HG02642 (cell line): ENCODE measurements at regions not wholly inside any gene's neighbourhood (a gene's known extent, or its start where the extent isn't known, plus 50 kb on each side); places are given as distances from the start of the nearest gene placed in this dataset.
"Not testable (repeated sequence)": the region's sequence is repeated elsewhere in the genome, so short reads cannot be mapped to it uniquely, and the experiment has no call there.

ENCODE experiments used
- ATAC-seq: cut with Tn5 transposase; IDR thresholded peaks from one replicate; pipeline ENCODE4 v1.9.1; 2021; ENCODE audit warnings: mild to moderate bottlenecking; ENCODE audit not compliant: unreplicated experiment, poor library complexity

GRCh38 chr2:15814946-15815345 is 125.4 kb upstream of the MYCN start:
- no peak for ATAC-seq

- ATAC-seq: no peak
These were observed 124.1 kb upstream of the MYCN start for GRCh38 chr2:15816226-15816625.

- no peak for ATAC-seq
These were observed 123.5 kb upstream of the MYCN start for GRCh38 chr2:15816674-15817406.

GRCh38 chr2:15817748-15818147 is 122.6 kb upstream of the MYCN start:
- no peak for ATAC-seq

GRCh38 chr2:15818318-15818753 is 122.0 kb upstream of the MYCN start:
- no peak for ATAC-seq

DNA sequence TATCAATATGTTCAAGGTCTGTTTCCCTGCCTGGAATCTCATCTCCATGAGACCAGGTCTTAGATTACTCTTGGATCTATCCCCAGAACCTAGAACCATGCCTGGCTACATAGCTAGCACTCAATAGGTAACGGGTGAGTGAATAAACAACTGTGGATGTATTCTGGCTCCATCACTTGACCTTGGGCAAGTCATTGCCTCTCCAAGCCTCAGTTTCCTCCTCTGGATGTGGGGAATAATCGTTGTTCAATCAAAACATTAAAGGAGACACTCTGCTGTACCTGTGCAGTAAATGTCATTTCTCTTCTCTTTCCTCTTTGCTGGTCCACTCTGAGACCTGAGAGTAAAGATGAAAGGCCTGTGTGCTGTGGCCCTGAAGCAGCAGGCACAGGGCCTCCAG is 121.5 kb upstream of the MYCN start:
- no peak for ATAC-seq

- no peak for ATAC-seq
These were observed 120.6 kb upstream of the MYCN start for GRCh38 chr2:15819562-15820256.

DNA sequence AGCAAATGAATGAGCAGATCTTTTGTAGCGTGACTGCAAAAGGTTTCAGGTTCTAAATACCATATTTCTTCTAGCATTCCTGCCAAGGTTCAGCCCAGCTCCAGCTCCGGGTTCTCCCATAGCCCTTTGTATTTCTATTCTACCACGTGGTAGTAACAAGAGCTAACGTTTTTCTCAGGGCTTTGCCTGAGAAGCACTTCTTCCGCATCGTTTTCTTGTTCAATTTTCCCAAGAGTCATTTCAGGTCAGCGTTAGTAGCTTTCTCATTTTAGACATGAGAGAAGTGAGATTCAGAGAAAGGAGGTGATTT is 120.1 kb upstream of the MYCN start:
- no peak for ATAC-seq

DNA sequence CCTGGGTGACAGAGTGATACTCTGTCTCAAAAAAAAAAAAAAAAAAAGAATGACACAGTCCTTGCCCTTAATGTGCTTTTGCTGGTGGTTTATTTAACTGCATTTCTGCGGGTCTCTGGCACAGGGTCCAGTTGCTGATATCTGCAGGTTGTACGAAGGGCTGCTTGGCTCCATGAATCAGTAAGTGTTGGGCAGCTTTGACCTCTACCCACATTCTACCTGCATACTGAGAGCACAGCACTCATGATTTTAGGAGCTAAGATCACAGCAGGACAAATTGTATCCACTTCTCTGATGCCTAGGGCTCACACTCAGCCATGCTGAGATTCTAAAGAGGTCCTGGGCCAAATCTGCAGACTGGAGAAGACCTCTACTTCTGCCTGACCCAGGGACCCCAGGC is 119.4 kb upstream of the MYCN start:
- ATAC-seq: no peak

DNA sequence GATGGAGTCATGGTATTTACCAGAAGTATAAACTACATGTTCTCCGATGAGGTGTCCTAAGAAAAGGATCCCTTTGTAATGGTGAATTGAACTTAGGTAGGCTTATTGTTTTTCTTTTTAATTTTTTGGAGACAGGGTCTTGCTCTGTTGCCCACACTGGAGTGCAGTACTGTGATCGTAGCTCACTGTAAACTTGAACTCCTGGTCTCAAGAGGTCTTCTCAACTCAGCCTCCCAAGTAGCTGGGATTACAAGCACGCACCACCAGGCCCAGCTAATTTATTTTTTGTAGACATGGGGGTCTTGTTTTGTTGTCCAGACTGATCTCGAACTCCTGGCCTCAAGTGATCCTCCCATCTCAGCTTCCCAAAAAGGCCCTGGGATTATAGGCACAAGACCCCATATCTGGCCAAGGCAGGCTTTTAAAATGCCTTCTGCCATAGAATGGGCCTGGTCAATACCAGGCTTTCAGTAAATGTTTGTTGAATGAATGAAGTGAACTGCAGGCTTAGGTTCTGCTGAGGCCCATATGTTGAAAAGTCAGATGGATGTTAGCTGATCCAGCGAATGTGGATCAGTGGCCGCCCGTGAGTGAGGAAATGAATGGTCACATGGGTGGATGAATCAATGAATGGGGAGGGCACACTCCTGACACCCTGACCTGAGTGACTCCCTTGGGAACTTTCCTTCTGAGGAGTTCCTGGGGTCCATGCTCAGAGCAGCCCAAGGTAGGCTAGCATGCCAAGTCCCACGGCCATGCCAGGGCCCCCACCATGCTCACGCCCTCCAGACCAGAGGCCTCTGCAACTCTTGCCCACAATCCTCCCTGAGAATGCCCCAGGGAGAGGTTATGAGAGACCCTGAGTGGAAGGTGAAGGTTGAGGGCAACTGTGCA is 118.0 kb upstream of the MYCN start:
- no peak for ATAC-seq

DNA sequence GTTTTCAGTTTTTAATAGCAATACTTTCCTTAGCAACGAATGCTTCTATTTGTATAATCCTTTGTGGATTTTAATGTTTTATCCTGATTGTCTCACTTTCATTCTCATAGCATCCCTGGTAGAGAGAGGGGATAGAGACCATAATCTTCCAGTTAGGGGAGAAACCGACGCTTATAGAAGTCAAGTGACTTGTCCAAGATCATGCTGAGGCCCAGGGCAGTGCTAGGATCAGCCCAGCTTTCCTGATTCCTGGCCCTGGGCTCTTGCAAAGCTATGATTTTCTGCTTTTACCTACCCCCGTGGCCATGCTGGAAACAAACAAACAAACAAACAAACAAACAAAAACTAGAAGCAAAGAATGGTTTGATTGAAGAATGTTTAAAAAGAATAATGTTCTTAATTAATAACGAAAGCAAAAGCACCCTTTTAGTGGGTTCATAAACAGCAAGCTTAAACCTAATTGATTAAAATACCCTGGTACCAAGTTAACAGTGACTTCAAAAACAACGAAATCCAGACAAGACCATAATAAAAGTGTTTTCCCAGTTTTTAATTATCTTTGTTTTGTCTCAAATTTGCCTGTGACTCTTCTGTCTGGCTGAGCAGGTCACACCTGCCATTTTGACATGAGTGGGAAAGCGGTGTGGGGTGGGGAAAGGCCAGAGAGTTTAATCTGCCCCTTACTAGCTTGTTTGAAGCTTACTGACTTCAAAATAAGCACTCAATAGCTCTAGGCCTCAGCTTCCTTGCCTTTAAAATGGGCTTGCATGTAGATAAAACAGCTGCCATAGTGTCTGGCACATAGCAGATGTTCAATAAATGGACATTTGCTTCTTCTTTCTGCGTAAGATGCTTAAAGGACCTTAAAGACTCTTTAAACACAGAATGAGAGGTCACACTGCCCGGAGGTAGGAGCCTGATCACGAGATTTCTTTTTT is 116.6 kb upstream of the MYCN start:
- no peak for ATAC-seq

- not testable (repeated sequence) for ATAC-seq
These were observed 115.9 kb upstream of the MYCN start for GRCh38 chr2:15824467-15824866.

- ATAC-seq: no peak
These were observed 114.9 kb upstream of the MYCN start for GRCh38 chr2:15825276-15825980.

DNA sequence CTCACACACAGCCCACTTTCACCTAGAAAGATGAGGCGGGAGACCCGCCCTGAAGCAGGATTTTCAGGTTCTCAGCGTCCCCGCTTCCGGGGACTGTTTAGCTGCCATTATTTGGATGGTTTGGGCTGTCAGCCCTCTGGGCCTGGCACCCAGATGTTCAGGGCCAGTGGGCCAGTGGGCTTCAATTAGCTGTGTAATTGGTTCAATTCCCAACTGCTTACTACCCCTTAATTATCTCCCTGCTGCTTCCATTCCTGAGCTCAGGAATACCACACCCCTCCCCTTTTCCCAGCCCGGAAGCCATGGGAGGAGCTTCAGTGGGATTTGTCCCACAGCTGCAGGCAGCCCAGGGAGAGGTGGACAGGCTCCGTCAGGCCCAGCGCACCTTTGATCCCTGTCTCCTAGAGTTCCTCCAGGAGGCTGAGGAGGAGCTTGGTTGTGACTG is 114.1 kb upstream of the MYCN start:
- ATAC-seq: no peak

- no peak for ATAC-seq
These were observed 113.3 kb upstream of the MYCN start for GRCh38 chr2:15827001-15827400.

DNA sequence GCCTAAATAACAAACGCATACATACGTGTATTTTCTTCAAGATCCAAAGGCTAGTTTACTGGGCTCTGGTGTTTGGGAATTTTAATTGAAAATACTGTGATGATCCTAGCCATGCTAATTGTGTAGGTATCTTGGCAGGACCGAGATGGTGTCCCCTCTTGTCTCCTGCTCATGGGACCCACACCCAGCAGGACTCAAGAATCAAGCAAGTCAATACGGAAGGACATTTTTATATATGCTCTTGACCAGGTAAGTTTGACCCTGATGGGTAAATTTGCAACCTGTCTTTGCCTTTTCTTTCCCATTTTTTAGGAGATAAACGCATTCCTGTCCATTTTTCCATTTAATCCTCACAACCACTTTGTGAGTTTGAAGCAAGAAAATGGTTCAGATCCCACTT is 111.8 kb upstream of the MYCN start:
- no peak for ATAC-seq

DNA sequence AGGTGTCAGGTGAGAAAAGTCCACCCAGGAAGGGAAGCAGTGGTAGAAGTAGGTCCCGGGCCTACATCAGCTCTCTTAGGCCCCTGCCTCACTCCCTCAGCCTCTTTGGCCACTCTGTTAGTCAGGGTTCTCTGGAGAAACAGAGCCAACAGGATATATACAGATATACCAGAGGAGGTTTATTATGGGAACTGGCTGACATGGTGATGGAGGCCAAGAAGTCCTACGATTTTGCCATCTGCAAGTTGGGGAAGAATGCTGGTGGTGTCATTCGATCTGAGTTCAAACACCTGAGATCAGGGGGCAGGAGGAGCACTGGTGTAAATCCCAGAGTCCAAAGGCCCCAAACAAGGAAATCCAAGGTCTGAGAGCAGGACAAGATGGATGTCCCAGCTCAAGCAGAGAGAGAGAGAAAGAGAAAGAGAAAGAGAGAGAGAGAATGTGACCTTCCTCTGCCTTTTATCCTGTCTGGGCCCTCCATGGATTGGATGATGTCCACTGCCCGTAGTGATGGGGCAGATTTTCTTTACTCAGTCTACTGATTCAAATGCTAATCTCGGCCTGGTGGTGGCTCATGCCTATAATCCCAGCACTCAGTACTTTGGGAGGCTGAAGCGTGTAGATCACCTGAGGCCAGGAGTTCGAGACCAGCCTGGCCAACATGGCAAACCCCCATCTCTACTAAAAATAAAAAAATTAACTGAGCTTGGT is 111.1 kb upstream of the MYCN start:
- ATAC-seq: no peak

- ATAC-seq: no peak
These were observed 110.4 kb upstream of the MYCN start for GRCh38 chr2:15829985-15830384.
